Midbrain (tissue), 1 donor: ENCODE measurements at regions not wholly inside any gene's neighbourhood (a gene's known extent, or its start where the extent isn't known, plus 50 kb on each side); places are given as distances from the start of the nearest gene placed in this dataset.
"Not testable (repeated sequence)": the region's sequence is repeated elsewhere in the genome, so short reads cannot be mapped to it uniquely, and the experiment has no call there.

ENCODE experiments used
- DNase-seq: peaks from one replicate; lab custom pipeline; 2025; lab: John Stamatoyannopoulos, UW

GRCh38 chr20:12815778-12816408 lies 192.9 kb upstream of the SPTLC3 start:
- no peak for DNase-seq

GRCh38 chr20:12821249-12821648 lies 187.5 kb upstream of the SPTLC3 start:
- no peak for DNase-seq

GRCh38 chr20:12823734-12824133 lies 185.0 kb upstream of the SPTLC3 start:
- no peak for DNase-seq

GRCh38 chr20:12824328-12825225 lies 184.2 kb upstream of the SPTLC3 start:
- no peak for DNase-seq

GRCh38 chr20:12825226-12825595 lies 183.6 kb upstream of the SPTLC3 start:
- DNase-seq: no peak

GRCh38 chr20:12827816-12828385 lies 180.9 kb upstream of the SPTLC3 start:
- DNase-seq: no peak

- DNase-seq: no peak
Measured at GRCh38 chr20:12829170-12829569, 179.6 kb upstream of the SPTLC3 start.

GRCh38 chr20:12833861-12834260 lies 174.9 kb upstream of the SPTLC3 start:
- DNase-seq: no peak

- DNase-seq: no peak
Measured at GRCh38 chr20:12835999-12836398, 172.8 kb upstream of the SPTLC3 start.

GRCh38 chr20:12837646-12838045 lies 171.1 kb upstream of the SPTLC3 start:
- no peak for DNase-seq

- DNase-seq: no peak
Measured at GRCh38 chr20:12838261-12838866, 170.4 kb upstream of the SPTLC3 start.

- no peak for DNase-seq
Measured at GRCh38 chr20:12847872-12848271, 160.9 kb upstream of the SPTLC3 start.

- DNase-seq: no peak
Measured at GRCh38 chr20:12849225-12849910, 159.4 kb upstream of the SPTLC3 start.

GRCh38 chr20:12857643-12858042 lies 151.1 kb upstream of the SPTLC3 start:
- not testable (repeated sequence) for DNase-seq

GRCh38 chr20:12860619-12861247 lies 148.0 kb upstream of the SPTLC3 start:
- no peak for DNase-seq

GRCh38 chr20:12869669-12870068 lies 139.1 kb upstream of the SPTLC3 start:
- DNase-seq: no peak

GRCh38 chr20:12870588-12870987 lies 138.2 kb upstream of the SPTLC3 start:
- no peak for DNase-seq

GRCh38 chr20:12874933-12875332 lies 133.8 kb upstream of the SPTLC3 start:
- DNase-seq: no peak

GRCh38 chr20:12875510-12875909 lies 133.3 kb upstream of the SPTLC3 start:
- DNase-seq: no peak

- no peak for DNase-seq
Measured at GRCh38 chr20:12882832-12883506, 125.8 kb upstream of the SPTLC3 start.

GRCh38 chr20:12883507-12883885 lies 125.3 kb upstream of the SPTLC3 start:
- no peak for DNase-seq
